Panc1 (cell line): ENCODE measurements at regions not wholly inside any gene's neighbourhood (a gene's known extent, or its start where the extent isn't known, plus 50 kb on each side); places are given as distances from the start of the nearest gene placed in this dataset.

Source experiments
- ATAC-seq: fragments of 200-7000 bp; cut with Tn5 transposase; 2 replicates; pipeline ENCODE4 v1.9.1; 2020; ENCODE audit warnings: mild to moderate bottlenecking, moderate library complexity
- BruUV-seq: library from RNA; stranded (reverse); fragments of 400-500 nt; replicated peaks from 2 replicates; lab custom pipeline; 2021; lab: Mats Ljungman, UMichigan
- CTCF ChIA-PET: fragments of 300-600 bp; sonication (Branson Sonifier 250); formaldehyde crosslinking; loops from one replicate; lab custom pipeline; 2022; ENCODE audit warnings: antibody characterized with exemption; lab: Charles Lee
- POLR2A ChIA-PET: fragments of 300-600 bp; sonication (Branson Sonifier 250); formaldehyde crosslinking; loops from one replicate; lab custom pipeline; 2022; ENCODE audit warnings: antibody characterized with exemption; lab: Charles Lee
- DNase-seq: peaks from one replicate; pipeline ENCODE4 v3.0.0-alpha.2; 2010; ENCODE audit warnings: low read depth, low spot score
- H3K27ac ChIP-seq: 2 replicates; pipeline ENCODE4 v1.5.1; 2011; ENCODE audit warnings: mild to moderate bottlenecking, low read length, inconsistent platforms
- H3K27me3 ChIP-seq: fragments of 200-500 bp; sonication (Bioruptor generic); 2 replicates; pipeline ENCODE4 v1.6.0; 2014; ENCODE audit warnings: low read length, inconsistent platforms; ENCODE audit not compliant: control insufficient read depth, insufficient read depth
- H3K36me3 ChIP-seq: fragments of 200-500 bp; sonication (Bioruptor generic); 2 replicates; pipeline ENCODE4 v1.5.1; 2014; ENCODE audit warnings: inconsistent platforms, mild to moderate bottlenecking, low read length, moderate library complexity; ENCODE audit not compliant: control insufficient read depth, insufficient read depth
- H3K4me1 ChIP-seq: 2 replicates; pipeline ENCODE4 v1.5.1; 2011; ENCODE audit warnings: inconsistent platforms, mild to moderate bottlenecking, low read length, moderate library complexity; ENCODE audit not compliant: control insufficient read depth, insufficient read depth
- H3K4me3 ChIP-seq, 2 experiments: 2 replicates each; pipeline ENCODE4 v1.5.1; 2011 to 2012; ENCODE audit warnings: low read depth in 2 of 2, low read length in 2 of 2, mild to moderate bottlenecking in 2 of 2, inconsistent platforms in 1 of 2, moderate library complexity in 1 of 2
- H3K9me3 ChIP-seq: fragments of 200-500 bp; sonication (Bioruptor generic); 2 replicates; pipeline ENCODE4 v1.5.1; 2014; ENCODE audit warnings: low read depth, mild to moderate bottlenecking, inconsistent platforms, low read length, moderate library complexity; ENCODE audit not compliant: control insufficient read depth, insufficient read depth
- CTCF ChIP-seq: fragments of 450-650 bp; IDR thresholded peaks from 2 replicates; pipeline ENCODE4 v1.5.1; 2017; ENCODE audit warnings: mild to moderate bottlenecking
- POLR2AphosphoS5 ChIP-seq: IDR thresholded peaks from 2 replicates; pipeline ENCODE4 v1.6.1; 2012; ENCODE audit warnings: mild to moderate bottlenecking, low read depth, low read length, moderate library complexity
- SIN3A ChIP-seq: IDR thresholded peaks from 2 replicates; pipeline ENCODE4 v1.6.1; 2012; ENCODE audit warnings: low read depth, mild to moderate bottlenecking, low read length, moderate library complexity, borderline replicate concordance; ENCODE audit not compliant: insufficient read depth
- TCF7L2 ChIP-seq: IDR thresholded peaks from 2 replicates; pipeline ENCODE4 v1.6.1; 2011; ENCODE audit warnings: mild to moderate bottlenecking, low read depth, low read length, inconsistent platforms
- in situ Hi-C: cut with HindIII; loops from 2 replicates; pipeline ENCODE4 v1.10.0; 2016; ENCODE audit warnings: low sequenced_read_pairs, low pct_unique_long_range_greater_than_20kb
- intact Hi-C: fragments of 100-400 bp; cut with micrococcal nuclease; formaldehyde crosslinking; loops from one replicate; pipeline ENCODE4 v1.10.0; 2022; ENCODE audit not compliant: unreplicated experiment
- TF ChIP-seq, protein P1 (sequence below), 2 experiments: IDR thresholded peaks; 2 replicates each; pipeline ENCODE4 v1.6.1; 2011 to 2012; ENCODE audit warnings: low read depth in 2 of 2, control low read depth in 1 of 2, low read length in 1 of 2, mild to moderate bottlenecking in 1 of 2, moderate library complexity in 1 of 2; ENCODE audit not compliant: insufficient read depth in 1 of 2

DNA sequence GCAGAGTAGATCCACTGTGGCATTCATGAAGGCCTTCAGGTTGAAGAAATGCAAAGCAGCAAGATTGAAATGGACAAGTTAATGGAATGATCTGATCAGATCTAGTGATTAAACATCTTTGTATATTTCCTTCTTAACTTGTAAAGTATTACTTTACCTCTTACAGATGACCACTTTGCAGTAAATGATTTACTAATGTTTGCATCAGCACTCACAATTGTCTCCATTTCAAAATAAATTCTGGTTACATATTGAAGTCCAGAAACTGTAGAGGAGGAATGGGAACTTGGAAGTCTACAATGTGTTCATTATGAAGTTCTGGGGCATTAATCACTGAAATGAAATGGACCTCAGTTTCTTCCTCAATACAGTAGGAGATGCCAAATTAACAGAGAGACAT, 380.8 kb downstream of the FOXO1 start:
- in situ Hi-C loops, result no loop called here
- ChIA-PET CTCF (no interaction called here), POLR2A (no interaction called here)
- intact Hi-C loops, result no loop called here
- DNase-seq (no peak), ATAC-seq (no peak)
- no peaks in the 10 kb centered on the region for H3K9me3 ChIP-seq
- H3K36me3 ChIP-seq, result no peaks in the 10 kb centered on the region
- no peaks in the 10 kb centered on the region for H3K27me3 ChIP-seq
- no peak overlapping the region for H3K4me3 ChIP-seq
- no peaks in the 10 kb centered on the region for H3K4me1 ChIP-seq
- no peak overlapping the region for H3K27ac ChIP-seq
- BruUV-seq, result no TSS peak
- TF ChIP-seq, protein P1, sequence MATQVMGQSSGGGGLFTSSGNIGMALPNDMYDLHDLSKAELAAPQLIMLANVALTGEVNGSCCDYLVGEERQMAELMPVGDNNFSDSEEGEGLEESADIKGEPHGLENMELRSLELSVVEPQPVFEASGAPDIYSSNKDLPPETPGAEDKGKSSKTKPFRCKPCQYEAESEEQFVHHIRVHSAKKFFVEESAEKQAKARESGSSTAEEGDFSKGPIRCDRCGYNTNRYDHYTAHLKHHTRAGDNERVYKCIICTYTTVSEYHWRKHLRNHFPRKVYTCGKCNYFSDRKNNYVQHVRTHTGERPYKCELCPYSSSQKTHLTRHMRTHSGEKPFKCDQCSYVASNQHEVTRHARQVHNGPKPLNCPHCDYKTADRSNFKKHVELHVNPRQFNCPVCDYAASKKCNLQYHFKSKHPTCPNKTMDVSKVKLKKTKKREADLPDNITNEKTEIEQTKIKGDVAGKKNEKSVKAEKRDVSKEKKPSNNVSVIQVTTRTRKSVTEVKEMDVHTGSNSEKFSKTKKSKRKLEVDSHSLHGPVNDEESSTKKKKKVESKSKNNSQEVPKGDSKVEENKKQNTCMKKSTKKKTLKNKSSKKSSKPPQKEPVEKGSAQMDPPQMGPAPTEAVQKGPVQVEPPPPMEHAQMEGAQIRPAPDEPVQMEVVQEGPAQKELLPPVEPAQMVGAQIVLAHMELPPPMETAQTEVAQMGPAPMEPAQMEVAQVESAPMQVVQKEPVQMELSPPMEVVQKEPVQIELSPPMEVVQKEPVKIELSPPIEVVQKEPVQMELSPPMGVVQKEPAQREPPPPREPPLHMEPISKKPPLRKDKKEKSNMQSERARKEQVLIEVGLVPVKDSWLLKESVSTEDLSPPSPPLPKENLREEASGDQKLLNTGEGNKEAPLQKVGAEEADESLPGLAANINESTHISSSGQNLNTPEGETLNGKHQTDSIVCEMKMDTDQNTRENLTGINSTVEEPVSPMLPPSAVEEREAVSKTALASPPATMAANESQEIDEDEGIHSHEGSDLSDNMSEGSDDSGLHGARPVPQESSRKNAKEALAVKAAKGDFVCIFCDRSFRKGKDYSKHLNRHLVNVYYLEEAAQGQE (IDR thresholded peaks at IDR 0.05; ENCODE audit: insufficient read depth in 1 of 2, low read depth in 2 of 2, low read length in 1 of 2), result no peak
- TF ChIP-seq POLR2AphosphoS5 (no peak), CTCF (no peak), SIN3A (no peak), TCF7L2 (no peak)

DNA sequence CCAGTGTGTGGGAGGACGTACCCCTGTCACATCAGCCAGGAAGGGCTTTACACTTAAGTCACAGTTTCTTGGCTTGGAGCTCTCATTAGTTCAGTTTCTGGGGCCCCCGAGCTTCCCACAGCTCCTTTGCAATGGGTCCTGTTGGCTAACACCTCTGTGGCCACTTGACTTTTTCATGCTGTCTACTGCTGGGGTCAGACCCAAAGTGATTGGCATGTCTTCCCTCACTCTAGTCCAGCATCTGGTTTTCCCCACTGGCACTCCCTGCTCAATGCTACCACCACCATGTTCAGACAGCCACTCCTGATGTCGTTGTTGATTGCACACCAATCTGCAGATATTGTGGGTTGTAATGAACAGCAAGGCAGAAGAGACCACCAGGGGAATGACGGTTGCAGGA, 379.0 kb downstream of the FOXO1 start:
- DNase-seq (no peak), ATAC-seq (no peak)
- in situ Hi-C loops (no loop called here), intact Hi-C loops (no loop called here)
- ChIA-PET POLR2A (no interaction called here), CTCF (no interaction called here)
- TF ChIP-seq, protein P1 (IDR thresholded peaks at IDR 0.05; ENCODE audit: insufficient read depth in 1 of 2, low read depth in 2 of 2, low read length in 1 of 2), result no peak
- TF ChIP-seq TCF7L2, result no peak
- no peak for TF ChIP-seq POLR2AphosphoS5
- no peak for TF ChIP-seq CTCF
- TF ChIP-seq SIN3A, result no peak
- no peaks in the 10 kb centered on the region for H3K4me1 ChIP-seq
- H3K27ac ChIP-seq, result no peak overlapping the region
- no peak overlapping the region for H3K4me3 ChIP-seq
- no peaks in the 10 kb centered on the region for H3K9me3 ChIP-seq
- BruUV-seq, result no TSS peak
- no peaks in the 10 kb centered on the region for H3K27me3 ChIP-seq
- no peaks in the 10 kb centered on the region for H3K36me3 ChIP-seq
